Left ventricle myocardium inferior (tissue), 1 donor: ENCODE measurements at regions not wholly inside any gene's neighbourhood (a gene's known extent, or its start where the extent isn't known, plus 50 kb on each side); places are given as distances from the start of the nearest gene placed in this dataset.

Experiments
- DNase-seq: peaks from one replicate; pipeline ENCODE4 v3.0.0-alpha.2; 2020
- H3K27ac ChIP-seq: fragments of 200-600 bp; replicated peaks from 2 replicates; pipeline ENCODE4 v1.8.0; 2021
- H3K27me3 ChIP-seq: fragments of 200-600 bp; 2 replicates; pipeline ENCODE4 v1.8.0; 2021; ENCODE audit warnings: low read depth
- H3K36me3 ChIP-seq: fragments of 200-600 bp; 2 replicates; pipeline ENCODE4 v1.8.0; 2021
- H3K4me1 ChIP-seq: fragments of 200-600 bp; 2 replicates; pipeline ENCODE4 v1.8.0; 2021
- H3K4me3 ChIP-seq: fragments of 200-600 bp; 2 replicates; pipeline ENCODE4 v1.8.0; 2021; ENCODE audit warnings: mild to moderate bottlenecking, moderate library complexity
- H3K9me3 ChIP-seq: fragments of 200-600 bp; replicated peaks from 2 replicates; pipeline ENCODE4 v1.8.0; 2021
- intact Hi-C: fragments of 100-400 bp; cut with micrococcal nuclease; formaldehyde crosslinking; loops from one replicate; pipeline ENCODE4 v1.11.0; 2022
- TF ChIP-seq, protein P1 (sequence below): fragments of 200-600 bp; IDR thresholded peaks from 2 replicates; pipeline ENCODE4 v1.8.0; 2021; ENCODE audit warnings: antibody characterized with exemption, mild to moderate bottlenecking, borderline replicate concordance
- donor health status: DM: no; HTN: yes; CAD: no; lungs with severe emphysema.

GRCh38 chr1:216916890-216917438, 193.7 kb upstream of the ESRRG start:
- H3K36me3 ChIP-seq: no peaks in the 10 kb centered on the region
- no peak overlapping the region for H3K27ac ChIP-seq
- H3K4me3 ChIP-seq: no peak overlapping the region
- no peaks in the 10 kb centered on the region for H3K9me3 ChIP-seq
- no peak for DNase-seq
- no peaks in the 10 kb centered on the region for H3K27me3 ChIP-seq
- intact Hi-C loops: no loop called here
- H3K4me1 ChIP-seq: peaks cover 18% of the 10 kb centered on the region
- TF ChIP-seq, protein P1, sequence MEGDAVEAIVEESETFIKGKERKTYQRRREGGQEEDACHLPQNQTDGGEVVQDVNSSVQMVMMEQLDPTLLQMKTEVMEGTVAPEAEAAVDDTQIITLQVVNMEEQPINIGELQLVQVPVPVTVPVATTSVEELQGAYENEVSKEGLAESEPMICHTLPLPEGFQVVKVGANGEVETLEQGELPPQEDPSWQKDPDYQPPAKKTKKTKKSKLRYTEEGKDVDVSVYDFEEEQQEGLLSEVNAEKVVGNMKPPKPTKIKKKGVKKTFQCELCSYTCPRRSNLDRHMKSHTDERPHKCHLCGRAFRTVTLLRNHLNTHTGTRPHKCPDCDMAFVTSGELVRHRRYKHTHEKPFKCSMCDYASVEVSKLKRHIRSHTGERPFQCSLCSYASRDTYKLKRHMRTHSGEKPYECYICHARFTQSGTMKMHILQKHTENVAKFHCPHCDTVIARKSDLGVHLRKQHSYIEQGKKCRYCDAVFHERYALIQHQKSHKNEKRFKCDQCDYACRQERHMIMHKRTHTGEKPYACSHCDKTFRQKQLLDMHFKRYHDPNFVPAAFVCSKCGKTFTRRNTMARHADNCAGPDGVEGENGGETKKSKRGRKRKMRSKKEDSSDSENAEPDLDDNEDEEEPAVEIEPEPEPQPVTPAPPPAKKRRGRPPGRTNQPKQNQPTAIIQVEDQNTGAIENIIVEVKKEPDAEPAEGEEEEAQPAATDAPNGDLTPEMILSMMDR: no peak

GRCh38 chr1:216914974-216915373, 191.7 kb upstream of the ESRRG start:
- no peak for DNase-seq
- H3K36me3 ChIP-seq: no peaks in the 10 kb centered on the region
- TF ChIP-seq, protein P1: no peak
- H3K27me3 ChIP-seq: no peaks in the 10 kb centered on the region
- H3K9me3 ChIP-seq: no peaks in the 10 kb centered on the region
- intact Hi-C loops: no loop called here
- peaks cover 18% of the 10 kb centered on the region for H3K4me1 ChIP-seq
- no peak overlapping the region for H3K27ac ChIP-seq
- no peak overlapping the region for H3K4me3 ChIP-seq

- intact Hi-C loops: no loop called here
Measured at GRCh38 chr1:216913976-216914375, 190.7 kb upstream of the ESRRG start.

GRCh38 chr1:216910081-216910840, 187.0 kb upstream of the ESRRG start:
- TF ChIP-seq, protein P1: no peak
- H3K9me3 ChIP-seq: no peaks in the 10 kb centered on the region
- no peak for DNase-seq
- no peak overlapping the region for H3K4me3 ChIP-seq
- intact Hi-C loops: no loop called here
- no peak overlapping the region for H3K27ac ChIP-seq
- H3K27me3 ChIP-seq: no peaks in the 10 kb centered on the region
- peaks cover 14% of the 10 kb centered on the region for H3K4me1 ChIP-seq
- H3K36me3 ChIP-seq: no peaks in the 10 kb centered on the region

More at GRCh38 chr1:216913976-216914375, 190.7 kb upstream of the ESRRG start:
- no peaks in the 10 kb centered on the region for H3K27me3 ChIP-seq
- no peak for DNase-seq
- no peaks in the 10 kb centered on the region for H3K36me3 ChIP-seq
- no peak overlapping the region for H3K27ac ChIP-seq
- H3K9me3 ChIP-seq: no peaks in the 10 kb centered on the region
- peaks cover 18% of the 10 kb centered on the region for H3K4me1 ChIP-seq
- no peak overlapping the region for H3K4me3 ChIP-seq
- TF ChIP-seq, protein P1: no peak

- intact Hi-C loops: no loop called here
- Histone ChIP-seq H3K4me1 (peaks cover 20% of the 10 kb centered on the region), H3K36me3 (no peaks in the 10 kb centered on the region), H3K27me3 (no peaks in the 10 kb centered on the region), H3K4me3 (no peak overlapping the region), H3K9me3 (no peaks in the 10 kb centered on the region), H3K27ac (no peak overlapping the region)
- DNase-seq: no peak
- TF ChIP-seq, protein P1: no peak
Measured at GRCh38 chr1:216908126-216908525, 184.9 kb upstream of the ESRRG start.
